ENCODE measurements at regions not wholly inside any gene's neighbourhood (a gene's known extent, or its start where the extent isn't known, plus 50 kb on each side); places are given as distances from the start of the nearest gene placed in this dataset.
"Not testable (repeated sequence)": the region's sequence is repeated elsewhere in the genome, so short reads cannot be mapped to it uniquely, and the experiment has no call there.

GRCh38 chr2:61774351-61774750 is 79.5 kb downstream of the FAM161A start:
- DNase-seq (ENCODE audit: low read depth, low spot score): no peak

GRCh38 chr2:61771904-61772845 is 81.7 kb downstream of the FAM161A start:
- DNase-seq (ENCODE audit: low read depth, low spot score): no peak

GRCh38 chr2:61770746-61771145 is 83.1 kb downstream of the FAM161A start:
- no peak for DNase-seq (ENCODE audit: low read depth, low spot score)

- no peak for DNase-seq (ENCODE audit: low read depth, low spot score)
Measured at GRCh38 chr2:61770298-61770697, 83.6 kb downstream of the FAM161A start.

- DNase-seq (ENCODE audit: low read depth, low spot score): no peak
Measured at GRCh38 chr2:61769093-61769675, 84.7 kb downstream of the FAM161A start.

GRCh38 chr2:61764035-61764800 is 89.6 kb downstream of the FAM161A start:
- peak; percentile 97 for DNase-seq (ENCODE audit: low read depth, low spot score)

- DNase-seq (ENCODE audit: low read depth, low spot score): peak; percentile 60
Measured at GRCh38 chr2:61763605-61764034, 90.2 kb downstream of the FAM161A start.

GRCh38 chr2:61762292-61762691 is 91.6 kb downstream of the FAM161A start:
- DNase-seq (ENCODE audit: low read depth, low spot score): no peak

GRCh38 chr2:61759718-61760117 is 94.1 kb downstream of the FAM161A start:
- DNase-seq (ENCODE audit: low read depth, low spot score): no peak

GRCh38 chr2:61759005-61759404 is 94.9 kb downstream of the FAM161A start:
- DNase-seq (ENCODE audit: low read depth, low spot score): no peak

- DNase-seq (ENCODE audit: low read depth, low spot score): no peak
Measured at GRCh38 chr2:61758159-61758558, 95.7 kb downstream of the FAM161A start.

GRCh38 chr2:61753512-61753911 is 100.3 kb downstream of the FAM161A start:
- DNase-seq (ENCODE audit: low read depth, low spot score): no peak

- no peak for DNase-seq (ENCODE audit: low read depth, low spot score)
Measured at GRCh38 chr2:61750624-61751023, 103.2 kb downstream of the FAM161A start.

GRCh38 chr2:61742955-61743354 is 110.9 kb downstream of the FAM161A start:
- no peak for DNase-seq (ENCODE audit: low read depth, low spot score)

- DNase-seq (ENCODE audit: low read depth, low spot score): no peak
Measured at GRCh38 chr2:61737841-61738240, 116.0 kb downstream of the FAM161A start.

- DNase-seq (ENCODE audit: low read depth, low spot score): no peak
Measured at GRCh38 chr2:61736953-61737352, 116.9 kb downstream of the FAM161A start.

GRCh38 chr2:61733563-61733962 is 120.3 kb downstream of the FAM161A start:
- DNase-seq (ENCODE audit: low read depth, low spot score): no peak

- no peak for DNase-seq (ENCODE audit: low read depth, low spot score)
Measured at GRCh38 chr2:61732787-61733186, 121.1 kb downstream of the FAM161A start.

- DNase-seq (ENCODE audit: low read depth, low spot score): no peak
Measured at GRCh38 chr2:61727746-61728145, 126.1 kb downstream of the FAM161A start.

- no peak for DNase-seq (ENCODE audit: low read depth, low spot score)
Measured at GRCh38 chr2:61726456-61727209, 127.2 kb downstream of the FAM161A start.

GRCh38 chr2:61723364-61723763 is 130.5 kb downstream of the FAM161A start:
- not testable (repeated sequence) for DNase-seq (ENCODE audit: low read depth, low spot score)
